SK-N-SH (cell line): ENCODE measurements at regions not wholly inside any gene's neighbourhood (a gene's known extent, or its start where the extent isn't known, plus 50 kb on each side); places are given as distances from the start of the nearest gene placed in this dataset.

Source experiments
- CTCF ChIP-seq: fragments of 200-600 bp; sonication (generic); IDR thresholded peaks from 2 replicates; pipeline ENCODE4 v1.6.1; 2017; ENCODE audit warnings: antibody characterized with exemption, mild to moderate bottlenecking, moderate library complexity
- EP300 ChIP-seq, 2 experiments: IDR thresholded peaks; 2 replicates each; pipeline versions ENCODE4 v1.4.0 to v1.6.1; 2012; ENCODE audit warnings: borderline replicate concordance in 1 of 2, low read depth in 1 of 2, low read length in 1 of 2
- MXI1 ChIP-seq: IDR thresholded peaks from 2 replicates; pipeline ENCODE4 v1.6.1; 2012; ENCODE audit warnings: mild to moderate bottlenecking, low read depth, low read length, improper control_type of control experiment
- POLR2AphosphoS5 ChIP-seq: IDR thresholded peaks from 2 replicates; pipeline ENCODE4 v1.6.1; 2012; ENCODE audit warnings: low read depth, low read length
- SMC3 ChIP-seq: IDR thresholded peaks from 2 replicates; pipeline ENCODE4 v1.6.1; 2012; ENCODE audit warnings: low read depth, low read length, improper control_type of control experiment
- USF2 ChIP-seq: fragments of 150-350 bp; IDR thresholded peaks from 2 replicates; pipeline ENCODE4 v1.6.1; 2017; ENCODE audit warnings: antibody characterized with exemption, low read length, low read depth, borderline replicate concordance

- TF ChIP-seq POLR2AphosphoS5 (no peak), USF2 (no peak), SMC3 (no peak), CTCF (no peak), EP300 (IDR thresholded peaks at IDR 0.05; ENCODE audit: borderline replicate concordance in 1 of 2, low read depth in 1 of 2, low read length in 1 of 2) (no peak), MXI1 (no peak)
These were observed 1044.2 kb downstream of the TLE4 start for GRCh38 chr9:80615964-80616363.
